Adrenal gland (tissue), 9 donors: ENCODE measurements at regions not wholly inside any gene's neighbourhood (a gene's known extent, or its start where the extent isn't known, plus 50 kb on each side); places are given as distances from the start of the nearest gene placed in this dataset.

Source experiments
- DNase-seq, 7 donors: peaks; one replicate each; pipeline ENCODE4 v3.0.0-alpha.2; 2019 to 2020
- H3K27ac ChIP-seq, 5 donors: fragments of 200-600 bp; sonication (generic) in 4 of 5; 1 replicate in 3 of 5; 2 replicates in 2 of 5; pipeline versions ENCODE4 v1.5.1 to v1.8.0; 2016 to 2020; ENCODE audit warnings: mild to moderate bottlenecking in 1 of 5
- H3K27me3 ChIP-seq: fragments of 200-600 bp; 2 replicates; pipeline ENCODE4 v1.8.0; 2021
- H3K36me3 ChIP-seq, 2 donors: fragments of 200-600 bp; replicated peaks in 1 of 2; 1 replicate in 1 of 2; 2 replicates in 1 of 2; pipeline versions ENCODE4 v1.5.1 to v1.8.0; 2018 to 2022
- H3K4me1 ChIP-seq, 2 donors: fragments of 200-600 bp; replicated peaks in 1 of 2; 1 replicate in 1 of 2; 2 replicates in 1 of 2; pipeline versions ENCODE4 v1.5.1 to v1.8.0; 2018 to 2021
- H3K4me3 ChIP-seq, 4 donors: fragments of 200-600 bp; sonication (generic) in 3 of 4; one replicate each; pipeline ENCODE4 v1.5.1; 2016 to 2018
- H3K9me3 ChIP-seq, 3 donors: fragments of 200-600 bp; sonication (generic) in 1 of 3; replicated peaks in 1 of 3; 1 replicate in 2 of 3; 2 replicates in 1 of 3; pipeline versions ENCODE4 v1.5.1 to v1.8.0; 2016 to 2021
- POLR2A ChIP-seq, 2 donors: fragments of 450-650 bp; IDR thresholded peaks; one replicate each; pipeline ENCODE4 v1.6.1; 2017; ENCODE audit warnings: antibody characterized with exemption in 2 of 2, mild to moderate bottlenecking in 2 of 2, moderate library complexity in 1 of 2
- WGBS, 4 donors: extraction: QIAGEN DNeasy Blood & Tissue Kit in 2 of 4; methylation state at CpG; one replicate each; pipeline versions ENCODE4 v1.1.5 to v1.1.7; 2013 to 2017; 5-methylcytosine and 5-hydroxymethylcytosine counted together
- intact Hi-C, 2 donors: fragments of 100-400 bp; cut with DNase I; formaldehyde crosslinking; loops; one replicate each; pipeline versions ENCODE4 v1.14.1 to v1.15.0; 2022 to 2023
- TF ChIP-seq, protein P1 (sequence below), 6 experiments: fragments of 450-650 bp in 4 of 6; fragments of 200-600 bp in 2 of 6; sonication (generic) in 1 of 6; IDR thresholded peaks; 1 replicate in 5 of 6; 2 replicates in 1 of 6; pipeline versions ENCODE4 v1.5.1 to v1.8.0; 2016 to 2021; ENCODE audit warnings: antibody characterized with exemption in 6 of 6, mild to moderate bottlenecking in 2 of 6, moderate library complexity in 1 of 6
- donor health status: healthy with polysubstance abuse.
- donor health status: Bipolar disorder and iron deficiency.
- donor health status: DM: yes; HTN: yes; CAD: no.
- donor health status: DM: no; HTN: no; CAD: no.
- donor health status: DM: no; HTN: no; CAD: no.

DNA sequence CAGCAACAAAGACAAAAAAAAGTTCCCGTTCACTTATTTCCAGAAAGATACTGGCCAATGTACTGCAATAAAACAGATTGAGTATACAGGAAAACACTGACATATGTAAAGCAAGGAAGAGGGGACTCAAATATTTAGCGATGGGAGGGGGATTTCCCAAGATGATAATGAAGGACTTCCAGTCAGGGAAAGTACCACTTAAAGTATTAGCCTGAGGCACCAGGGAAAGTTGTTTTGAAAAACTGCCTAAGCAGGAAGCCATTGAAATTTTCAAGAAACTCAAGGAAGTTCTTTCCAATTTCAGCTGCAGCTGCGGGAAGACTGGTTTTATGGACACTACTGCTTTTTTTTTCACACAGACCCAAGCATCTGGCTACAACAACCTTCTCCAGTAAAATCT, 1007.4 kb upstream of the NOVA1 start:
- Histone ChIP-seq H3K27ac (no peak overlapping the region), H3K27me3 (no peaks in the 10 kb centered on the region), H3K36me3 (no peaks in the 10 kb centered on the region), H3K4me1 (no peaks in the 10 kb centered on the region), H3K9me3 (no peaks in the 10 kb centered on the region), H3K4me3 (no peak overlapping the region)
- whole genome bisulfite sequencing, 4 donors, result 39 to 52% (median 47%) methylated on average over 3 of the region's 3 CpGs
- intact Hi-C loops, result no loop called here
- TF ChIP-seq, protein P1, sequence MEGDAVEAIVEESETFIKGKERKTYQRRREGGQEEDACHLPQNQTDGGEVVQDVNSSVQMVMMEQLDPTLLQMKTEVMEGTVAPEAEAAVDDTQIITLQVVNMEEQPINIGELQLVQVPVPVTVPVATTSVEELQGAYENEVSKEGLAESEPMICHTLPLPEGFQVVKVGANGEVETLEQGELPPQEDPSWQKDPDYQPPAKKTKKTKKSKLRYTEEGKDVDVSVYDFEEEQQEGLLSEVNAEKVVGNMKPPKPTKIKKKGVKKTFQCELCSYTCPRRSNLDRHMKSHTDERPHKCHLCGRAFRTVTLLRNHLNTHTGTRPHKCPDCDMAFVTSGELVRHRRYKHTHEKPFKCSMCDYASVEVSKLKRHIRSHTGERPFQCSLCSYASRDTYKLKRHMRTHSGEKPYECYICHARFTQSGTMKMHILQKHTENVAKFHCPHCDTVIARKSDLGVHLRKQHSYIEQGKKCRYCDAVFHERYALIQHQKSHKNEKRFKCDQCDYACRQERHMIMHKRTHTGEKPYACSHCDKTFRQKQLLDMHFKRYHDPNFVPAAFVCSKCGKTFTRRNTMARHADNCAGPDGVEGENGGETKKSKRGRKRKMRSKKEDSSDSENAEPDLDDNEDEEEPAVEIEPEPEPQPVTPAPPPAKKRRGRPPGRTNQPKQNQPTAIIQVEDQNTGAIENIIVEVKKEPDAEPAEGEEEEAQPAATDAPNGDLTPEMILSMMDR (IDR thresholded peaks at IDR 0.05), result no peak
- no peak for TF ChIP-seq POLR2A (IDR thresholded peaks at IDR 0.05)
- DNase-seq, result no peak

- H3K9me3 ChIP-seq, result no peaks in the 10 kb centered on the region
- no peaks in the 10 kb centered on the region for H3K36me3 ChIP-seq
- no peak overlapping the region for H3K4me3 ChIP-seq
- intact Hi-C loops, result no loop called here
- no peaks in the 10 kb centered on the region for H3K27me3 ChIP-seq
- H3K27ac ChIP-seq, result no peak overlapping the region
- TF ChIP-seq, protein P1 (IDR thresholded peaks at IDR 0.05), result no peak
- no peak for TF ChIP-seq POLR2A (IDR thresholded peaks at IDR 0.05)
- H3K4me1 ChIP-seq, result no peaks in the 10 kb centered on the region
- 73 to 91% (median 83%) methylated on average over 3 of the region's 3 CpGs for WGBS, 4 donors
- DNase-seq, result no peak
Observed at GRCh38 chr14:27608377-27608776, 1010.5 kb upstream of the NOVA1 start.

- 71 to 84% (median 78%) methylated on average over 6 of the region's 6 CpGs for WGBS, 4 donors
- Histone ChIP-seq H3K4me3 (no peak overlapping the region), H3K36me3 (no peaks in the 10 kb centered on the region), H3K27me3 (no peaks in the 10 kb centered on the region), H3K9me3 (no peaks in the 10 kb centered on the region), H3K27ac (no peak overlapping the region), H3K4me1 (no peaks in the 10 kb centered on the region)
- no peak for DNase-seq
- intact Hi-C loops, result no loop called here
- TF ChIP-seq, protein P1 (IDR thresholded peaks at IDR 0.05), result no peak
- no peak for TF ChIP-seq POLR2A (IDR thresholded peaks at IDR 0.05)
Observed at GRCh38 chr14:27612121-27612520, 1014.3 kb upstream of the NOVA1 start.

DNA sequence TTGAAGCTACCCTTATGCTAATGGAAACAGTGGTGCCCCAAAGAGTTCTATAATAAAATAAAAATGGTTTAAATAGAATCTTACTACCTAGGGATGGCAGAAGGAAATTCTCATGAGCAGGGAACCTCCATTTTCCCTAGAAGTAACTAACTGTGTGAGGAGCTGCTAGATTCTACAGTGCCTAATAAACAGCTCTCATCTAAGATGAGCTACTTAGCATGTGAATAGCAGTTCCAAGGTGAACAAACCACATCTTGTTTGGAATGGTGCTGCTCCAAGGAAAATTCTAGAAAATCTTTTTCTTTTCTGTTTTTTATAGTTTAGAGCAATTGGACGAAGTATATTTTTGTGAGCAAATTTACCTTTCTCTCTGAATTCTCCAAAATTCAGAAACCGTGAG, 1015.3 kb upstream of the NOVA1 start:
- intact Hi-C loops, result no loop called here
- no peak for TF ChIP-seq POLR2A (IDR thresholded peaks at IDR 0.05)
- TF ChIP-seq, protein P1 (IDR thresholded peaks at IDR 0.05), result no peak
- DNase-seq, result no peak
- WGBS, 4 donors, result 76 to 85% (median 79%) methylated on average over 2 of the region's 2 CpGs
- H3K36me3 ChIP-seq, result no peaks in the 10 kb centered on the region
- H3K27me3 ChIP-seq, result no peaks in the 10 kb centered on the region
- no peaks in the 10 kb centered on the region for H3K9me3 ChIP-seq
- H3K4me1 ChIP-seq, result no peaks in the 10 kb centered on the region
- no peak overlapping the region for H3K27ac ChIP-seq
- H3K4me3 ChIP-seq, result no peak overlapping the region
